Middle frontal gyrus (tissue), 1 donor: ENCODE measurements at regions not wholly inside any gene's neighbourhood (a gene's known extent, or its start where the extent isn't known, plus 50 kb on each side); places are given as distances from the start of the nearest gene placed in this dataset.

Source experiments
- DNase-seq: peaks from one replicate; pipeline ENCODE4 v3.0.0-alpha.2; 2015; ENCODE audit warnings: low spot score; ENCODE audit errors: extremely low spot score

GRCh38 chr5:54927097-54927746, 58.2 kb downstream of the ESM1 start:
- DNase-seq: no peak

- no peak for DNase-seq
Observed at GRCh38 chr5:54924487-54924886, 60.9 kb downstream of the ESM1 start.

- DNase-seq: no peak
Observed at GRCh38 chr5:54917323-54917722, 68.1 kb downstream of the ESM1 start.

- DNase-seq: no peak
Observed at GRCh38 chr5:54915466-54916027, 69.8 kb downstream of the ESM1 start.

- no peak for DNase-seq
Observed at GRCh38 chr5:54912021-54912420, 73.4 kb downstream of the ESM1 start.

- DNase-seq: no peak
Observed at GRCh38 chr5:54909911-54910870, 75.2 kb downstream of the ESM1 start.

- DNase-seq: no peak
Observed at GRCh38 chr5:54908774-54909525, 76.4 kb downstream of the ESM1 start.

- DNase-seq: peak; percentile 51
Observed at GRCh38 chr5:54905942-54906537, 79.4 kb downstream of the ESM1 start.

- no peak for DNase-seq
Observed at GRCh38 chr5:54905246-54905795, 80.1 kb downstream of the ESM1 start.

- DNase-seq: no peak
Observed at GRCh38 chr5:54904425-54904824, 81.0 kb downstream of the ESM1 start.

- no peak for DNase-seq
Observed at GRCh38 chr5:54902791-54903473, 82.5 kb downstream of the ESM1 start.

GRCh38 chr5:54900984-54901725, 84.2 kb downstream of the ESM1 start:
- no peak for DNase-seq

GRCh38 chr5:54897001-54897400, 88.4 kb downstream of the ESM1 start:
- DNase-seq: no peak

- DNase-seq: no peak
Observed at GRCh38 chr5:54895816-54896341, 89.5 kb downstream of the ESM1 start.

GRCh38 chr5:54894957-54895815, 90.2 kb downstream of the ESM1 start:
- DNase-seq: no peak

GRCh38 chr5:54889826-54890225, 95.6 kb downstream of the ESM1 start:
- no peak for DNase-seq

GRCh38 chr5:54887663-54888062, 97.7 kb downstream of the ESM1 start:
- no peak for DNase-seq

GRCh38 chr5:54886866-54887265, 98.5 kb downstream of the ESM1 start:
- no peak for DNase-seq
